ENCODE measurements at regions not wholly inside any gene's neighbourhood (a gene's known extent, or its start where the extent isn't known, plus 50 kb on each side); places are given as distances from the start of the nearest gene placed in this dataset.

DNA sequence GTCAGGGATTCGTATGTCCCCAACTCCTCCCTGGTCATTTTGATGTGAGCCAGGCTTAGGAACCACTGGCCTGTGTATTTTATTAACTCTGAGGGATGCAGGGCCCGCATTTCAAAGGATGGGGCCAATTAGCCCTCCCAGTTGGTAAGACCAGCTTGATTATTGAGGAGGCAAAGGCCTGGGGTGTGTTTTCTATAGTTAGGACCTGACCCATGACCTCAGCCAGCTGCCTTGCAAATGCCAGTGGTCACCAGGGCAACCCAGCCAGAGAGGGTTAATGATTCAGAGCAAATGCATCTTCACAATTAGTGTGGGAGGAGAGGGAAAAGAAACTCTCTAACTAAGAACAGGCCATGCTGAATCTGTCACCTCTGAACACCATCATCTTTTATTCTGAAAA is 835.4 kb downstream of the MAFB start:
- Histone ChIP-seq H4K20me1 (ENCODE audit: low read depth, low read length) (no peaks in the 10 kb centered on the region), H3K4me2 (ENCODE audit: low read depth, low read length, poor library complexity, severe bottlenecking) (no peak overlapping the region), H3K79me2 (ENCODE audit: insufficient read depth, low read length) (no peaks in the 10 kb centered on the region), H2AFZ (ENCODE audit: low read depth, low read length, severe bottlenecking) (no peak overlapping the region), H3F3A (ENCODE audit: insufficient read depth) (no peaks in the 10 kb centered on the region), H3K36me3 (ENCODE audit: low read length) (no peaks in the 10 kb centered on the region), H3K27ac (ENCODE audit: low read depth, low read length) (no peak overlapping the region), H3K9me3 (ENCODE audit: insufficient read depth, low read length) (no peaks in the 10 kb centered on the region), H3K4me3 (ENCODE audit: insufficient read depth, low read length, poor library complexity, severe bottlenecking) (no peak overlapping the region), H3K9ac (ENCODE audit: low read length) (no peak overlapping the region), H3K27me3 (ENCODE audit: low read length) (no peaks in the 10 kb centered on the region), H3K9me2 (replicated peaks; ENCODE audit: insufficient read depth, low read length) (no peaks in the 10 kb centered on the region)
- TF ChIP-seq EZH2phosphoT487 (conservative IDR thresholded peaks at IDR 0.05; ENCODE audit: low read length) = no peak
- no peak for TF ChIP-seq CTCF (IDR thresholded peaks at IDR 0.05; ENCODE audit: insufficient read depth, low read length, poor library complexity, severe bottlenecking)

DNA sequence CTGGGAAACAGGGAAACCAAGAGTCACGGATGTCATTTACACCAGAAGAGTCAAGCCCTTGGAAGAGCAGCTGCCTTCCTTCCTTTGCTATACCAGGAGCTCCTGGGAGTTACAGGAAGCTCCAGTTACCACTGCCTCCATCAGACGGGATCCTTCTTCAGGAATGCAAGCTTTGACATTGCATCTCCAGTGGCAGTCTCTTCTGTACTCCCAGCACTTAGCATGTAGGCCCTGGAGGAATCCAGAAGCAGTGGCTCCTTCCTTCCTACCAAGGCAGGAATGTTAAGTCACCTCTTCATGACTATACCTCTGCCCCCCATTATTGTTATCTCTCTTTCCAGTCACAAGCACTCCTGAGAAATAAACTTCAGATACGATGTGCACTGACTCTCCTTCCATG is 836.0 kb downstream of the MAFB start:
- no peak for TF ChIP-seq CTCF (IDR thresholded peaks at IDR 0.05; ENCODE audit: insufficient read depth, low read length, poor library complexity, severe bottlenecking)
- TF ChIP-seq EZH2phosphoT487 (conservative IDR thresholded peaks at IDR 0.05; ENCODE audit: low read length) = no peak
- no peaks in the 10 kb centered on the region for H3K36me3 ChIP-seq (ENCODE audit: low read length)
- H3K9me3 ChIP-seq (ENCODE audit: insufficient read depth, low read length) = no peaks in the 10 kb centered on the region
- no peaks in the 10 kb centered on the region for H3K27me3 ChIP-seq (ENCODE audit: low read length)
- no peaks in the 10 kb centered on the region for H4K20me1 ChIP-seq (ENCODE audit: low read depth, low read length)
- H3K27ac ChIP-seq (ENCODE audit: low read depth, low read length) = no peak overlapping the region
- H2AFZ ChIP-seq (ENCODE audit: low read depth, low read length, severe bottlenecking) = no peak overlapping the region
- no peaks in the 10 kb centered on the region for H3F3A ChIP-seq (ENCODE audit: insufficient read depth)
- H3K79me2 ChIP-seq (ENCODE audit: insufficient read depth, low read length) = no peaks in the 10 kb centered on the region
- no peak overlapping the region for H3K9ac ChIP-seq (ENCODE audit: low read length)
- no peak overlapping the region for H3K4me3 ChIP-seq (ENCODE audit: insufficient read depth, low read length, poor library complexity, severe bottlenecking)
- H3K9me2 ChIP-seq (replicated peaks; ENCODE audit: insufficient read depth, low read length) = no peaks in the 10 kb centered on the region
- no peak overlapping the region for H3K4me2 ChIP-seq (ENCODE audit: low read depth, low read length, poor library complexity, severe bottlenecking)

GRCh38 chr20:39851459-39851858 is 837.6 kb downstream of the MAFB start:
- no peak overlapping the region for H3K9ac ChIP-seq (ENCODE audit: low read length)
- no peaks in the 10 kb centered on the region for H3K27me3 ChIP-seq (ENCODE audit: low read length)
- no peak overlapping the region for H2AFZ ChIP-seq (ENCODE audit: low read depth, low read length, severe bottlenecking)

More at GRCh38 chr20:39851459-39851858, 837.6 kb downstream of the MAFB start:
- H3K36me3 ChIP-seq (ENCODE audit: low read length) = no peaks in the 10 kb centered on the region
- no peaks in the 10 kb centered on the region for H3K79me2 ChIP-seq (ENCODE audit: insufficient read depth, low read length)
- no peak overlapping the region for H3K4me2 ChIP-seq (ENCODE audit: low read depth, low read length, poor library complexity, severe bottlenecking)
- H4K20me1 ChIP-seq (ENCODE audit: low read depth, low read length) = no peaks in the 10 kb centered on the region
- no peaks in the 10 kb centered on the region for H3K9me3 ChIP-seq (ENCODE audit: insufficient read depth, low read length)
- no peak for TF ChIP-seq CTCF (IDR thresholded peaks at IDR 0.05; ENCODE audit: insufficient read depth, low read length, poor library complexity, severe bottlenecking)
- no peak for TF ChIP-seq EZH2phosphoT487 (conservative IDR thresholded peaks at IDR 0.05; ENCODE audit: low read length)
- H3F3A ChIP-seq (ENCODE audit: insufficient read depth) = no peaks in the 10 kb centered on the region
- no peak overlapping the region for H3K27ac ChIP-seq (ENCODE audit: low read depth, low read length)
- no peaks in the 10 kb centered on the region for H3K9me2 ChIP-seq (replicated peaks; ENCODE audit: insufficient read depth, low read length)
- no peak overlapping the region for H3K4me3 ChIP-seq (ENCODE audit: insufficient read depth, low read length, poor library complexity, severe bottlenecking)

Data from SU-DHL-6 (cell line).